Lower leg skin (tissue), 3 donors: ENCODE measurements at regions not wholly inside any gene's neighbourhood (a gene's known extent, or its start where the extent isn't known, plus 50 kb on each side); places are given as distances from the start of the nearest gene placed in this dataset.

Experiments
- CTCF ChIP-seq, 3 donors: fragments of 450-650 bp; IDR thresholded peaks; one replicate each; pipeline ENCODE4 v1.5.1; 2016; ENCODE audit warnings: antibody characterized with exemption in 3 of 3, mild to moderate bottlenecking in 3 of 3, moderate library complexity in 2 of 3
- POLR2A ChIP-seq, 2 donors: fragments of 450-650 bp; IDR thresholded peaks; one replicate each; pipeline ENCODE4 v1.6.1; 2016 to 2017; ENCODE audit warnings: antibody characterized with exemption in 2 of 2, mild to moderate bottlenecking in 1 of 2, moderate library complexity in 1 of 2

- no peak for TF ChIP-seq CTCF (IDR thresholded peaks at IDR 0.05)
- TF ChIP-seq POLR2A (IDR thresholded peaks at IDR 0.05), result no peak
These were observed 95.6 kb downstream of the NUP35 start for GRCh38 chr2:183219888-183220287.
